ENCODE measurements at regions not wholly inside any gene's neighbourhood (a gene's known extent, or its start where the extent isn't known, plus 50 kb on each side); places are given as distances from the start of the nearest gene placed in this dataset.

DNA sequence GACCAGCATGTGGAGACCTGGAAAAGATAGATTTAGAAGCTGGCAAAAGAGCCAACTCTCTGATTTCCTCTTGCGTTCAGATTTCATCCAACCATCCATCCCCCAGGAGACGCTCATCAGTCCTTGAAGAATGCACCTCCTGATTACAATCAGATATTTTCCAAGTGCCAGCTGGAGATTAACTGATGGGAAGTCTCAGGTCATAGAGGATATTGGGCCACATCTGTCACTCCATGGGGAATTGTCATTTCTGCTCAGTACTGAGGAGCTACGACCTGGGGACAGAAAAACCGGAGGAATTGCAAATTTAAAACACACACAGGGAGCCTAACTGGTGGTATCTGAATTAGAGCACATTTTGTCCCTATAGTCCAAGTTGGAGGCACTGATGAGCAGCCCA lies 496.2 kb upstream of the SULF2 start:
- Histone ChIP-seq H3K9me3 (no peaks in the 10 kb centered on the region), H3K27me3 (no peaks in the 10 kb centered on the region), H3K4me3 (no peak overlapping the region), H3K36me3 (no peaks in the 10 kb centered on the region), H3K27ac (no peak overlapping the region), H3K4me1 (peaks cover 2 to 16% (median 11%) of the 10 kb centered on the region in 4 donors)
- intact Hi-C loops (cut with DNase I; ENCODE audit: low total_unique reads) = no loop called here
- TF ChIP-seq, protein P1, sequence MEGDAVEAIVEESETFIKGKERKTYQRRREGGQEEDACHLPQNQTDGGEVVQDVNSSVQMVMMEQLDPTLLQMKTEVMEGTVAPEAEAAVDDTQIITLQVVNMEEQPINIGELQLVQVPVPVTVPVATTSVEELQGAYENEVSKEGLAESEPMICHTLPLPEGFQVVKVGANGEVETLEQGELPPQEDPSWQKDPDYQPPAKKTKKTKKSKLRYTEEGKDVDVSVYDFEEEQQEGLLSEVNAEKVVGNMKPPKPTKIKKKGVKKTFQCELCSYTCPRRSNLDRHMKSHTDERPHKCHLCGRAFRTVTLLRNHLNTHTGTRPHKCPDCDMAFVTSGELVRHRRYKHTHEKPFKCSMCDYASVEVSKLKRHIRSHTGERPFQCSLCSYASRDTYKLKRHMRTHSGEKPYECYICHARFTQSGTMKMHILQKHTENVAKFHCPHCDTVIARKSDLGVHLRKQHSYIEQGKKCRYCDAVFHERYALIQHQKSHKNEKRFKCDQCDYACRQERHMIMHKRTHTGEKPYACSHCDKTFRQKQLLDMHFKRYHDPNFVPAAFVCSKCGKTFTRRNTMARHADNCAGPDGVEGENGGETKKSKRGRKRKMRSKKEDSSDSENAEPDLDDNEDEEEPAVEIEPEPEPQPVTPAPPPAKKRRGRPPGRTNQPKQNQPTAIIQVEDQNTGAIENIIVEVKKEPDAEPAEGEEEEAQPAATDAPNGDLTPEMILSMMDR (IDR thresholded peaks at IDR 0.05) = no peak
- DNase-seq = no peak

DNA sequence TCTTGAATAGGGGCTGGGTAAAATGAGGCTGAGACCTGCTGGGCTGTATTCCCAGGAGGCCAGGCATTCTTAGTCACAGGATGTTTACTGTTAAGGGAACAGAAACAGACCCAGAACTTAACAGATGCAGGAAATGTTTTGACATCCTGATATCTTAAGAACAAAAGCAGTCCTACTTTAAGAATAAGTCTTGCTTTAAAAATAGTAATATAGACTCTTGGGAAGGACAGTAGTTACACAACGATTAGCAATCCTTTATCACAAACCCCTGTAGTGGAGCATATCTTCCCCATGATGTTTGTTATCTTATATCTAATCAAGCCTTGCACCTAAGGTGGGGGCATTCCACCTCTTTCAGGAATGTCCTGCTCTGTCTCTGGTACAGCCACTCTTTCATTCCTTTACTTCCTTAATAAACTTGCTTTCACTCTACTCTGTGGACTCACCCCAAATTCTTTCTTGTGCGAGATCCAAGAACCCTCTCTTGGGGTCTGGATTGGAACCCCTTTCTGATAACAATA lies 493.7 kb upstream of the SULF2 start:
- TF ChIP-seq, protein P1 (IDR thresholded peaks at IDR 0.05) = no peak
- Histone ChIP-seq H3K4me3 (no peak overlapping the region), H3K36me3 (no peaks in the 10 kb centered on the region), H3K27ac (no peak overlapping the region), H3K27me3 (no peaks in the 10 kb centered on the region), H3K9me3 (no peaks in the 10 kb centered on the region), H3K4me1 (peaks cover 0 to 9% (median 7%) of the 10 kb centered on the region in 4 donors)
- intact Hi-C loops (cut with DNase I; ENCODE audit: low total_unique reads) = no loop called here
- DNase-seq = no peak

DNA sequence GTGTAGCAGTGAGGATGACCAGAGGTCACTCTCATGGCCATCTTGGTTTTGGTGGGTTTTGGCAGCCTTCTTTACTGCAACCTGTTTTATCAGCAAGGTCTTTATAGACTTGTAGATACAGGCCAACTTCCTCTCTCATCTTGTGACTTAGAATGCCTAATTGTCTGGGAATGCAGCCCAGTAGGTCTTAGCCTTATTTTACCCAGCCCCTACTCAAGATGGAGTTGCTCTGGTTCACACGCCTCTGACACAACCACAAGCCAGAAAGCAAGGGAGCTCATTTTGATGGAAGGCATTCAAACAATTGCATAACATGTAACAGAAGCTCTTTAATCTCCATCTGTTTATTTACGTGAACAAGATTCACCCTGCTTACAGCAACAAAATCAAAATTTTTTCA lies 492.0 kb upstream of the SULF2 start:
- Histone ChIP-seq H3K27me3 (no peaks in the 10 kb centered on the region), H3K36me3 (no peaks in the 10 kb centered on the region), H3K27ac (no peak overlapping the region), H3K9me3 (no peaks in the 10 kb centered on the region), H3K4me3 (no peak overlapping the region), H3K4me1 (no peaks in the 10 kb centered on the region)
- no peak for DNase-seq
- intact Hi-C loops (cut with DNase I; ENCODE audit: low total_unique reads) = no loop called here
- TF ChIP-seq, protein P1 (IDR thresholded peaks at IDR 0.05) = no peak

DNA sequence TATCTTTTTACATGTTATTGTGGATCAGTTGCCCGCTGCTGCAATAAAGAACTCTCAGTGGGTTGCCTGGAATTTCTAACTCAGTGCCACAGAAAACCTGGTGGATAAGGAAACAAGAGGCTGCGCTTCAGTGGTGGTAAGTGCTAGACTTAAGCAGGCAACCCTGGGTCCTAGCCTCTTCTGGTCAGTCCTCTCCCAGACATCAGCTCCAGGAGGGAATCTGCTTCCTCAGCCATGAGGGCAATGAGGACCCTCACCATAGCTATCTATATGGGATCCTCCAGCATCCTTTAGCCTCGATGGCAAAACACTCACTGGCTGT lies 490.7 kb upstream of the SULF2 start:
- no peak overlapping the region for H3K27ac ChIP-seq
- TF ChIP-seq, protein P1 (IDR thresholded peaks at IDR 0.05) = no peak
- H3K4me1 ChIP-seq = no peaks in the 10 kb centered on the region
- H3K4me3 ChIP-seq = no peak overlapping the region
- no peak for DNase-seq
- no peaks in the 10 kb centered on the region for H3K36me3 ChIP-seq
- peaks cover 0 to 4% of the 10 kb centered on the region in 2 donors for H3K27me3 ChIP-seq
- intact Hi-C loops (cut with DNase I; ENCODE audit: low total_unique reads) = no loop called here
- no peaks in the 10 kb centered on the region for H3K9me3 ChIP-seq

DNA sequence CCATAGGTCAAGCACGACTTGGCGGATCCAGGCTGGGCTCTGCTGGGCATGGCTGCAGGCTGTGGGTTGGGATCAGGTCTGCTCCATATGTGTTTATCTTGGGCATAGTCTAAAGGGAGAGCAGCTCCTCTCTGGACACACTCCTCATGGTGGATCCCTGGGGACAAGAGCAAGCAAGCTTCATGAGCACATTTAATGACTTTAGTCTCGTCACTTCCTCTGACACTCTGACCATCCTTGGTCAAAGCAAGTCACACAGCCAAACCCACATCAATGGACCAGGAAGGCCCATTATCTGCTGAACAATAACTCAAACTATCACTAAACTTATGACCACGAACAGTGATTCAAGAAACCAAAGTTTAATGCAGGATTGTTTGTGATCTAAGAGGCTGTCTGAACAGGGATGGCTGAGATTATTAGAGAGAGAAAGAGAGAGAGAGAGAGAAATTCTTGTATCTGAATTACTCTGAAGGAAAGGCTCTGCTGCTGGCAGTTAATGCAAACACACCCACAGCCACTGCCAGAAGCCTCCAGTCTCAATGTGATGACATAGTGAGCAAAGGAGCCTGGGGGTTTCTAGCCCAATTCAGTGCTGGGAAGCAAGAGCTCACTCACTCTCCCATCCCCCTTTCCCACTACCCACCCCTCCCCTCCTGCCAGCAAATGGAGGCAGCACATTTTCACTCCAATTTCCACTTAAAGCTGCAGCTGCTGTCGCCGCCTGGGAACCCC lies 490.2 kb upstream of the SULF2 start:
- H3K4me3 ChIP-seq = no peak overlapping the region
- no peak for DNase-seq
- H3K27me3 ChIP-seq = peaks cover 0 to 4% of the 10 kb centered on the region in 2 donors
- H3K9me3 ChIP-seq = no peaks in the 10 kb centered on the region
- H3K4me1 ChIP-seq = no peaks in the 10 kb centered on the region
- TF ChIP-seq, protein P1 (IDR thresholded peaks at IDR 0.05) = no peak
- no peak overlapping the region for H3K27ac ChIP-seq
- no peaks in the 10 kb centered on the region for H3K36me3 ChIP-seq
- intact Hi-C loops (cut with DNase I; ENCODE audit: low total_unique reads) = no loop called here
